GM21723 (cell line): ENCODE measurements at regions not wholly inside any gene's neighbourhood (a gene's known extent, or its start where the extent isn't known, plus 50 kb on each side); places are given as distances from the start of the nearest gene placed in this dataset.
"Not testable (repeated sequence)": the region's sequence is repeated elsewhere in the genome, so short reads cannot be mapped to it uniquely, and the experiment has no call there.

Source experiments
- ATAC-seq: cut with Tn5 transposase; IDR thresholded peaks from one replicate; pipeline ENCODE4 v1.9.1; 2021; ENCODE audit warnings: mild to moderate bottlenecking, moderate library complexity; ENCODE audit not compliant: unreplicated experiment

- no peak for ATAC-seq
Measured at GRCh38 chr5:120082316-120083068, 381.6 kb upstream of the PRR16 start.

- ATAC-seq, result no peak
Measured at GRCh38 chr5:120083851-120084542, 380.1 kb upstream of the PRR16 start.

- ATAC-seq, result no peak
Measured at GRCh38 chr5:120084543-120084870, 379.6 kb upstream of the PRR16 start.

GRCh38 chr5:120086081-120086480 is 378.0 kb upstream of the PRR16 start:
- ATAC-seq, result no peak

GRCh38 chr5:120088412-120088811 is 375.7 kb upstream of the PRR16 start:
- ATAC-seq, result no peak

- no peak for ATAC-seq
Measured at GRCh38 chr5:120088836-120089235, 375.3 kb upstream of the PRR16 start.

GRCh38 chr5:120091376-120091948 is 372.6 kb upstream of the PRR16 start:
- ATAC-seq, result no peak

- no peak for ATAC-seq
Measured at GRCh38 chr5:120092649-120093048, 371.5 kb upstream of the PRR16 start.

GRCh38 chr5:120093178-120093577 is 370.9 kb upstream of the PRR16 start:
- ATAC-seq, result no peak

GRCh38 chr5:120096413-120096812 is 367.7 kb upstream of the PRR16 start:
- peak; percentile 52 for ATAC-seq

GRCh38 chr5:120098426-120098825 is 365.7 kb upstream of the PRR16 start:
- ATAC-seq, result no peak

GRCh38 chr5:120098902-120099535 is 365.1 kb upstream of the PRR16 start:
- ATAC-seq, result no peak

GRCh38 chr5:120101771-120102170 is 362.3 kb upstream of the PRR16 start:
- no peak for ATAC-seq

GRCh38 chr5:120103495-120103894 is 360.6 kb upstream of the PRR16 start:
- no peak for ATAC-seq

GRCh38 chr5:120106912-120107525 is 357.1 kb upstream of the PRR16 start:
- no peak for ATAC-seq

GRCh38 chr5:120108586-120109248 is 355.4 kb upstream of the PRR16 start:
- ATAC-seq, result no peak

GRCh38 chr5:120122703-120123102 is 341.4 kb upstream of the PRR16 start:
- no peak for ATAC-seq

GRCh38 chr5:120124031-120124430 is 340.1 kb upstream of the PRR16 start:
- no peak for ATAC-seq

GRCh38 chr5:120124961-120125360 is 339.1 kb upstream of the PRR16 start:
- no peak for ATAC-seq

- ATAC-seq, result not testable (repeated sequence)
Measured at GRCh38 chr5:120132347-120132746, 331.8 kb upstream of the PRR16 start.

- ATAC-seq, result no peak
Measured at GRCh38 chr5:120134944-120135343, 329.2 kb upstream of the PRR16 start.
